CD14-positive monocyte (primary cell): ENCODE measurements at regions not wholly inside any gene's neighbourhood (a gene's known extent, or its start where the extent isn't known, plus 50 kb on each side); places are given as distances from the start of the nearest gene placed in this dataset.
A peak's percentile ranks its signal among the peaks of the same experiment; 100 is the strongest.

Source experiments
- DNase-seq, 3 donors: peaks; one replicate each; pipeline ENCODE4 v3.0.0-alpha.2; 2011 to 2022
- H2AFZ ChIP-seq: 2 replicates; pipeline ENCODE4 v1.6.0; 2012; ENCODE audit warnings: mild to moderate bottlenecking, low read depth, low read length, inconsistent platforms; ENCODE audit not compliant: insufficient read depth, poor library complexity, severe bottlenecking
- H3K27ac ChIP-seq, 2 donors: 1 replicate in 1 of 2; 2 replicates in 1 of 2; pipeline ENCODE4 v1.5.1; 2012 to 2013; ENCODE audit warnings: low read length in 2 of 2, control low read depth in 1 of 2, inconsistent platforms in 1 of 2, low read depth in 1 of 2, mild to moderate bottlenecking in 1 of 2
- H3K27me3 ChIP-seq, 2 donors: one replicate each; pipeline versions ENCODE4 v1.6.0 to v1.6.1; 2011 to 2013; ENCODE audit warnings: low read length in 2 of 2; ENCODE audit not compliant: control insufficient read depth in 2 of 2, insufficient read depth in 2 of 2
- H3K36me3 ChIP-seq, 2 donors: replicated peaks in 1 of 2; 1 replicate in 1 of 2; 2 replicates in 1 of 2; pipeline versions ENCODE4 v1.5.1 to v1.6.1; 2012 to 2013; ENCODE audit warnings: low read length in 2 of 2, control low read depth in 1 of 2, inconsistent platforms in 1 of 2, mild to moderate bottlenecking in 1 of 2; ENCODE audit not compliant: insufficient read depth in 2 of 2, control insufficient read depth in 1 of 2
- H3K4me1 ChIP-seq, 2 donors: 1 replicate in 1 of 2; 2 replicates in 1 of 2; pipeline versions ENCODE4 v1.5.1 to v1.6.1; 2012 to 2013; ENCODE audit warnings: low read length in 2 of 2, control low read depth in 1 of 2, inconsistent platforms in 1 of 2, mild to moderate bottlenecking in 1 of 2, moderate library complexity in 1 of 2; ENCODE audit not compliant: insufficient read depth in 2 of 2, control insufficient read depth in 1 of 2
- H3K4me2 ChIP-seq: replicated peaks from 2 replicates; pipeline ENCODE3; 2012; ENCODE audit warnings: low read length, moderate library complexity, mild to moderate bottlenecking; ENCODE audit not compliant: poor library complexity, severe bottlenecking; ENCODE audit errors: extremely low read depth
- H3K4me3 ChIP-seq, 3 experiments: fragments of 200-600 bp in 1 of 3; sonication (generic) in 1 of 3; replicated peaks in 1 of 3; 1 replicate in 2 of 3; 2 replicates in 1 of 3; pipeline ENCODE4 v1.5.1; 2011 to 2013; ENCODE audit warnings: low read length in 3 of 3, mild to moderate bottlenecking in 3 of 3, control low read depth in 2 of 3, low read depth in 2 of 3, inconsistent platforms in 1 of 3, moderate library complexity in 1 of 3
- H3K79me2 ChIP-seq: 2 replicates; pipeline ENCODE4 v1.6.0; 2012; ENCODE audit warnings: mild to moderate bottlenecking, control low read depth, inconsistent platforms, low read length, moderate library complexity; ENCODE audit not compliant: insufficient read depth
- H3K9ac ChIP-seq: 2 replicates; pipeline ENCODE4 v1.6.0; 2017; ENCODE audit warnings: low read length, mild to moderate bottlenecking; ENCODE audit not compliant: insufficient read depth, poor library complexity, severe bottlenecking
- H3K9me3 ChIP-seq, 2 donors: replicated peaks in 1 of 2; 1 replicate in 1 of 2; 2 replicates in 1 of 2; pipeline versions ENCODE4 v1.5.1 to v1.6.1; 2012 to 2013; ENCODE audit warnings: low read length in 2 of 2, control low read depth in 1 of 2; ENCODE audit not compliant: control insufficient read depth in 1 of 2, insufficient read depth in 1 of 2
- H4K20me1 ChIP-seq: 2 replicates; pipeline ENCODE4 v1.6.0; 2012; ENCODE audit warnings: mild to moderate bottlenecking, low read length, control low read depth, moderate library complexity; ENCODE audit not compliant: insufficient read depth
- H3K27ac Mint-ChIP-seq, 7 donors: one replicate each; pipeline ENCODE4 v1.8.0; 2020; ENCODE audit warnings: mild to moderate bottlenecking in 7 of 7, mixed read lengths in 7 of 7, moderate library complexity in 6 of 7, inconsistent platforms in 2 of 7
- H3K27me3 Mint-ChIP-seq, 3 donors: one replicate each; pipeline ENCODE4 v1.8.0; 2021 to 2022; ENCODE audit warnings: low read depth in 3 of 3, mild to moderate bottlenecking in 3 of 3, mixed read lengths in 3 of 3, moderate library complexity in 3 of 3, inconsistent platforms in 1 of 3
- H3K36me3 Mint-ChIP-seq, 2 donors: one replicate each; pipeline ENCODE4 v1.8.0; 2020; ENCODE audit warnings: mixed read lengths in 2 of 2, inconsistent platforms in 1 of 2, mild to moderate bottlenecking in 1 of 2
- H3K4me1 Mint-ChIP-seq: one replicate; pipeline ENCODE4 v1.8.0; 2020; ENCODE audit warnings: mild to moderate bottlenecking, mixed read lengths
- H3K4me3 Mint-ChIP-seq, 2 donors: one replicate each; pipeline ENCODE4 v1.8.0; 2020; ENCODE audit warnings: mild to moderate bottlenecking in 2 of 2, mixed read lengths in 2 of 2, moderate library complexity in 1 of 2
- H3K9me3 Mint-ChIP-seq, 7 donors: one replicate each; pipeline ENCODE4 v1.8.0; 2020 to 2022; ENCODE audit warnings: mixed read lengths in 7 of 7, mild to moderate bottlenecking in 6 of 7, moderate library complexity in 6 of 7, inconsistent platforms in 2 of 7
- CTCF ChIP-seq: fragments of 200-600 bp; IDR thresholded peaks from one replicate; pipeline ENCODE4 v1.8.0; 2022; ENCODE audit warnings: antibody characterized with exemption, mild to moderate bottlenecking
- WGBS: methylation state at CpG from one replicate; pipeline ENCODE4 v1.1.5; 2013; ENCODE audit warnings: missing lambda C conversion rate; ENCODE audit not compliant: insufficient coverage; 5-methylcytosine and 5-hydroxymethylcytosine counted together
- intact Hi-C, 2 donors: fragments of 100-400 bp; cut with micrococcal nuclease; formaldehyde crosslinking; loops; one replicate each; pipeline versions ENCODE4 v1.15.0 to v1.15.1; 2023

- H3K4me1 Mint-ChIP-seq = peaks cover 3% of the 10 kb centered on the region
- H3K9me3 Mint-ChIP-seq = no peaks in the 10 kb centered on the region
- peak overlapping the region in 1 of 7 donors; percentile 18 for H3K27ac Mint-ChIP-seq
- no peak overlapping the region for H3K4me3 ChIP-seq
- H3K9ac ChIP-seq = no peak overlapping the region
- H3K27ac ChIP-seq = no peak overlapping the region
- no peak for DNase-seq
- H3K79me2 ChIP-seq = no peaks in the 10 kb centered on the region
- H3K27me3 Mint-ChIP-seq = peaks cover 0 to 2% (median 2%) of the 10 kb centered on the region in 3 donors
- no peak overlapping the region for H3K4me3 Mint-ChIP-seq
- H3K36me3 Mint-ChIP-seq = no peaks in the 10 kb centered on the region
- H3K4me2 ChIP-seq = no peak overlapping the region
- H3K27me3 ChIP-seq = no peaks in the 10 kb centered on the region
- TF ChIP-seq CTCF = no peak
- WGBS = no CpG with 5 or more reads among the region's 4 CpGs
- H4K20me1 ChIP-seq = no peaks in the 10 kb centered on the region
- intact Hi-C loops = loop anchor here in 1 of 2 donors (5.0 kb wide), 1 partner anchor 40 kb away; no protein-coding TSS in a partner anchor
- H3K36me3 ChIP-seq = no peaks in the 10 kb centered on the region
- H3K9me3 ChIP-seq = no peaks in the 10 kb centered on the region
- H2AFZ ChIP-seq = no peak overlapping the region
- H3K4me1 ChIP-seq = no peaks in the 10 kb centered on the region
Observed at GRCh38 chr1:109846846-109847245, 63.8 kb upstream of the CSF1 start.

- no peaks in the 10 kb centered on the region for H3K27me3 ChIP-seq
- no peaks in the 10 kb centered on the region for H4K20me1 ChIP-seq
- H3K9ac ChIP-seq = no peak overlapping the region
- H3K4me3 ChIP-seq = no peak overlapping the region
- no peak overlapping the region for H3K27ac ChIP-seq
- no peaks in the 10 kb centered on the region for H3K36me3 ChIP-seq
- no peaks in the 10 kb centered on the region for H3K9me3 ChIP-seq
- DNase-seq = no peak
- Mint-ChIP-seq H3K4me3 (no peak overlapping the region), H3K4me1 (peaks cover 3% of the 10 kb centered on the region), H3K27ac (no peak overlapping the region), H3K27me3 (peaks cover 0 to 4% (median 2%) of the 10 kb centered on the region in 3 donors), H3K9me3 (peaks cover 0 to 4% (median 0%) of the 10 kb centered on the region in 7 donors), H3K36me3 (no peaks in the 10 kb centered on the region)
- 89% methylated on average over 2 of the region's 3 CpGs for WGBS
- intact Hi-C loops = loop anchor here in 1 of 2 donors (5.0 kb wide), 1 partner anchor 39 kb away; no protein-coding TSS in a partner anchor
- no peak overlapping the region for H3K4me2 ChIP-seq
- no peak overlapping the region for H2AFZ ChIP-seq
- TF ChIP-seq CTCF = no peak
- H3K79me2 ChIP-seq = no peaks in the 10 kb centered on the region
- no peaks in the 10 kb centered on the region for H3K4me1 ChIP-seq
Observed at GRCh38 chr1:109846162-109846561, 64.5 kb upstream of the CSF1 start.
